ENCODE measurements at regions not wholly inside any gene's neighbourhood (a gene's known extent, or its start where the extent isn't known, plus 50 kb on each side); places are given as distances from the start of the nearest gene placed in this dataset.
"Not testable (repeated sequence)": the region's sequence is repeated elsewhere in the genome, so short reads cannot be mapped to it uniquely, and the experiment has no call there.

DNA sequence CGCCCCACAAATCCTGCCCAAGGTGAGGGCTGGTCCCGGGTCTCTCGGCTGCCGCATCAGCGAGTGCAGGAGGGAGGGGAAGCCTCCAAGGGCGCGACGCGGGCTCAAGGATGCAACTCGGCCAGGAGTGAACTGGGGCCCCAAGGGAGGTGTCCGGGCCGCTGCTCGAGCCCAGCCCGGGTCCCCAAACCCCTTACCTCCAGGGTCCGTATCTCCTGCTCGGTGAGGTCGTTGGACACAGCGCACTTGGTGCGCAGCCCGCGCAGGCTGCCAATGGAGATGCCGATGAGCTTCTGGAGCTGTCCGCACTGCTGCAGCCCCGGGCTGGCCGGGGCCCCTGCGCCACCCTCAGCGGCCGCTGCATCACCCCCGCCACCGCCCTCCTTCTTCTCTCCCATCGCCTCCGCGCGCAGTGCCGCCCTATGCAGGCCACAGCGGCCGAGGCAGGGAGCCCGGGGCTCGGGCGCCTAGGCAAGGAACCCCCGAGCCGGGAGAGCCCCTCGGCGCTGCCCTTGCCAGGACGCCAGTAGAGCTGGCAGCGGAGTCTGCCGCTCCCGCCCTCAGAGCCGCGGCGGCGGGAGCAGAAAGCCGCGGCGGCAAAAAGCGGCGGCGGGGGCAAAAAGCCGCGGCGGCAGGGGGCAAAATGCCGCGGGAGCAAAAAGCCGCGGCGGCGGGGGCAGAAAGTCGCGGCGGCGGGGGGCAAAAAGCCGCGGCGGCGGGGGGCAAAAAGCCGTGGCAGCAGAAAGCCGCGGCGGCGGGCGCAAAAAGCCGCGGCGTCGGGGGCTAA, 135.1 kb downstream of the ZNF92 start:
- not testable (repeated sequence) for TF ChIP-seq ZNF569 (CRISPR knock-in tag; IDR thresholded peaks at IDR 0.05; ENCODE audit: borderline replicate concordance); EZH2 (conservative IDR thresholded peaks at IDR 0.05; ENCODE audit: low read depth, low read length)
- TF ChIP-seq, protein P1, sequence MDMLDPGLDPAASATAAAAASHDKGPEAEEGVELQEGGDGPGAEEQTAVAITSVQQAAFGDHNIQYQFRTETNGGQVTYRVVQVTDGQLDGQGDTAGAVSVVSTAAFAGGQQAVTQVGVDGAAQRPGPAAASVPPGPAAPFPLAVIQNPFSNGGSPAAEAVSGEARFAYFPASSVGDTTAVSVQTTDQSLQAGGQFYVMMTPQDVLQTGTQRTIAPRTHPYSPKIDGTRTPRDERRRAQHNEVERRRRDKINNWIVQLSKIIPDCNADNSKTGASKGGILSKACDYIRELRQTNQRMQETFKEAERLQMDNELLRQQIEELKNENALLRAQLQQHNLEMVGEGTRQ (IDR thresholded peaks at IDR 0.05; ENCODE audit: low read depth, low read length) = not testable (repeated sequence)
- TF ChIP-seq, protein P1 (CRISPR knock-in tag; IDR thresholded peaks at IDR 0.05; ENCODE audit: borderline replicate concordance) = not testable (repeated sequence)
- TF ChIP-seq, protein P2, sequence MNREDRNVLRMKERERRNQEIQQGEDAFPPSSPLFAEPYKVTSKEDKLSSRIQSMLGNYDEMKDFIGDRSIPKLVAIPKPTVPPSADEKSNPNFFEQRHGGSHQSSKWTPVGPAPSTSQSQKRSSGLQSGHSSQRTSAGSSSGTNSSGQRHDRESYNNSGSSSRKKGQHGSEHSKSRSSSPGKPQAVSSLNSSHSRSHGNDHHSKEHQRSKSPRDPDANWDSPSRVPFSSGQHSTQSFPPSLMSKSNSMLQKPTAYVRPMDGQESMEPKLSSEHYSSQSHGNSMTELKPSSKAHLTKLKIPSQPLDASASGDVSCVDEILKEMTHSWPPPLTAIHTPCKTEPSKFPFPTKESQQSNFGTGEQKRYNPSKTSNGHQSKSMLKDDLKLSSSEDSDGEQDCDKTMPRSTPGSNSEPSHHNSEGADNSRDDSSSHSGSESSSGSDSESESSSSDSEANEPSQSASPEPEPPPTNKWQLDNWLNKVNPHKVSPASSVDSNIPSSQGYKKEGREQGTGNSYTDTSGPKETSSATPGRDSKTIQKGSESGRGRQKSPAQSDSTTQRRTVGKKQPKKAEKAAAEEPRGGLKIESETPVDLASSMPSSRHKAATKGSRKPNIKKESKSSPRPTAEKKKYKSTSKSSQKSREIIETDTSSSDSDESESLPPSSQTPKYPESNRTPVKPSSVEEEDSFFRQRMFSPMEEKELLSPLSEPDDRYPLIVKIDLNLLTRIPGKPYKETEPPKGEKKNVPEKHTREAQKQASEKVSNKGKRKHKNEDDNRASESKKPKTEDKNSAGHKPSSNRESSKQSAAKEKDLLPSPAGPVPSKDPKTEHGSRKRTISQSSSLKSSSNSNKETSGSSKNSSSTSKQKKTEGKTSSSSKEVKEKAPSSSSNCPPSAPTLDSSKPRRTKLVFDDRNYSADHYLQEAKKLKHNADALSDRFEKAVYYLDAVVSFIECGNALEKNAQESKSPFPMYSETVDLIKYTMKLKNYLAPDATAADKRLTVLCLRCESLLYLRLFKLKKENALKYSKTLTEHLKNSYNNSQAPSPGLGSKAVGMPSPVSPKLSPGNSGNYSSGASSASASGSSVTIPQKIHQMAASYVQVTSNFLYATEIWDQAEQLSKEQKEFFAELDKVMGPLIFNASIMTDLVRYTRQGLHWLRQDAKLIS (CRISPR knock-in tag; IDR thresholded peaks at IDR 0.05) = not testable (repeated sequence)
- TF ChIP-seq, protein P3, sequence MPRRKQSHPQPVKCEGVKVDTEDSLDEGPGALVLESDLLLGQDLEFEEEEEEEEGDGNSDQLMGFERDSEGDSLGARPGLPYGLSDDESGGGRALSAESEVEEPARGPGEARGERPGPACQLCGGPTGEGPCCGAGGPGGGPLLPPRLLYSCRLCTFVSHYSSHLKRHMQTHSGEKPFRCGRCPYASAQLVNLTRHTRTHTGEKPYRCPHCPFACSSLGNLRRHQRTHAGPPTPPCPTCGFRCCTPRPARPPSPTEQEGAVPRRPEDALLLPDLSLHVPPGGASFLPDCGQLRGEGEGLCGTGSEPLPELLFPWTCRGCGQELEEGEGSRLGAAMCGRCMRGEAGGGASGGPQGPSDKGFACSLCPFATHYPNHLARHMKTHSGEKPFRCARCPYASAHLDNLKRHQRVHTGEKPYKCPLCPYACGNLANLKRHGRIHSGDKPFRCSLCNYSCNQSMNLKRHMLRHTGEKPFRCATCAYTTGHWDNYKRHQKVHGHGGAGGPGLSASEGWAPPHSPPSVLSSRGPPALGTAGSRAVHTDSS (CRISPR knock-in tag; conservative IDR thresholded peaks at IDR 0.05) = not testable (repeated sequence)
